ENCODE measurements at regions not wholly inside any gene's neighbourhood (a gene's known extent, or its start where the extent isn't known, plus 50 kb on each side); places are given as distances from the start of the nearest gene placed in this dataset.
A peak's percentile ranks its signal among the peaks of the same experiment; 100 is the strongest.
"Not testable (repeated sequence)": the region's sequence is repeated elsewhere in the genome, so short reads cannot be mapped to it uniquely, and the experiment has no call there.

DNA sequence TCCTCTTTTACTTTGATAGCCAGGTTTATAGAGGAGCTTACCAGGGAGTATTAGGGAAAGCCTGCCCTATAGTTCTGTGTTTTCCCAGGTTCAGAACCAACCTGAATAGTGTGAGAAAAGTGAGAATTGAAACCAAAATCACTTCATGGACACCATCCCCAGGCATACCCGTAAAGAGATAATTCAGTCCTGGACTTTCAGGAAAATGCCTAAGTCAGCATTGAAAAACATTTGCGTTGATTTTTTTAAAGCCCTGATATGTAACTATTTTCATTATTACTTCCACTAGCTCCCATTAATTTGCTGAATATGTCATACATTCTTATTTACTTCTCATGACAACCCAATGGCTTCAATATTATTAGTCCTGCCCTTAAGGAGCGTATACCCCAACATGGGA is 77.4 kb upstream of the TCF21 start:
- BruUV-seq (replicated peaks): no TSS peak
- in situ Hi-C loops (cut with MboI): no loop called here
- intact Hi-C loops (cut with micrococcal nuclease): no loop called here
- CTCF ChIA-PET (ENCODE audit: low intra/inter-chr PET ratio): no interaction called here
- no peak overlapping the region for H3K4me3 ChIP-seq
- H3K9me3 ChIP-seq (replicated peaks; ENCODE audit: control insufficient read depth, insufficient read depth, low read depth, low read length): no peaks in the 10 kb centered on the region
- no peaks in the 10 kb centered on the region for H4K20me1 ChIP-seq (replicated peaks; ENCODE audit: control insufficient read depth, insufficient read depth, low read length)
- 2% methylated on average over 3 of the region's 3 CpGs for WGBS (ENCODE audit: insufficient coverage, low coverage, missing lambda C conversion rate)
- TF ChIP-seq JUNB (CRISPR knock-in tag; conservative IDR thresholded peaks at IDR 0.05) (no peak), SLC30A9 (CRISPR knock-in tag; IDR thresholded peaks at IDR 0.05) (no peak), ESRRB (CRISPR knock-in tag; IDR thresholded peaks at IDR 0.05; ENCODE audit: borderline replicate concordance) (no peak)
- TF ChIP-seq, protein P1, sequence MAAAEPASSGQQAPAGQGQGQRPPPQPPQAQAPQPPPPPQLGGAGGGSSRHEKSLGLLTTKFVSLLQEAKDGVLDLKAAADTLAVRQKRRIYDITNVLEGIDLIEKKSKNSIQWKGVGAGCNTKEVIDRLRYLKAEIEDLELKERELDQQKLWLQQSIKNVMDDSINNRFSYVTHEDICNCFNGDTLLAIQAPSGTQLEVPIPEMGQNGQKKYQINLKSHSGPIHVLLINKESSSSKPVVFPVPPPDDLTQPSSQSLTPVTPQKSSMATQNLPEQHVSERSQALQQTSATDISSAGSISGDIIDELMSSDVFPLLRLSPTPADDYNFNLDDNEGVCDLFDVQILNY (CRISPR knock-in tag; IDR thresholded peaks at IDR 0.05): no peak
- no peak overlapping the region for H3K4me2 ChIP-seq (ENCODE audit: insufficient read depth, low read length)
- no peaks in the 10 kb centered on the region for H3K79me2 ChIP-seq (ENCODE audit: control insufficient read depth, insufficient read depth, low read length)
- H3K27me3 ChIP-seq (ENCODE audit: control insufficient read depth in 2 of 2, insufficient read depth in 2 of 2, low read length in 2 of 2): no peaks in the 10 kb centered on the region
- H3K4me1 ChIP-seq (replicated peaks in 1 of 2; ENCODE audit: control insufficient read depth in 2 of 2, insufficient read depth in 2 of 2, low read length in 2 of 2): no peaks in the 10 kb centered on the region
- H3K36me3 ChIP-seq (ENCODE audit: control insufficient read depth, insufficient read depth, low read length): no peaks in the 10 kb centered on the region
- no peak for ATAC-seq
- no peak for DNase-seq (ENCODE audit: extremely low read depth in 1 of 4, low spot score in 3 of 4)
- no peaks in the 10 kb centered on the region for H3K9me1 ChIP-seq (ENCODE audit: control insufficient read depth, insufficient read depth, low read length)
- H3K9ac ChIP-seq (ENCODE audit: insufficient read depth in 1 of 2, low read depth in 2 of 2, low read length in 2 of 2): no peak overlapping the region
- POLR2A ChIA-PET: interaction anchor here (1.0 kb wide), 1 partner anchor 11 kb away, joined by 4 read pairs; no protein-coding TSS in a partner anchor
- no peak for FAIRE-seq
- no peak overlapping the region for H3K27ac ChIP-seq (ENCODE audit: extremely low read depth, low read depth, low read length)
- no peak overlapping the region for H2AFZ ChIP-seq (ENCODE audit: low read depth, low read length)

DNA sequence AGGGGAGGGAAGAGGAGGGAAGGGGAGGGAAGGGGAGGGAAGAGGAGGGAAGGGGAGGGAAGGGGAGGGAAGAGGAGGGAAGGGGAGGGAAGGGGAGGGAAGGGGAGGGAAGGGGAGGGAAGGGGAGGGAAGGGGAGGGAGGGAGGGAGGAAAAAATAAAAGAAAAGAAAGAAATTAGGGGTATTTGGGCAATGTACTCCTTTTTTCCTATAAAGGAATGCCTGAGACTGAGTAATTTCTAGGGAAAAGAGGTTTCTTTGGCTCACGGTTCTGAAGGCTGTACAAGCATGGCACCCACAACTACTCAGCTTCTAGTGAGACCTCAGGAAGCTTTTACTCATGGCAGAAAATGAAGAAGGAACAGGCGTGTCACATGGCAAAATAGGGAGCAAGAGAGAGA is 76.5 kb upstream of the TCF21 start:
- H3K9ac ChIP-seq (ENCODE audit: insufficient read depth in 1 of 2, low read depth in 2 of 2, low read length in 2 of 2); intact Hi-C loops (cut with micrococcal nuclease); in situ Hi-C loops (cut with MboI); H3K4me3 ChIP-seq; H3K4me1 ChIP-seq (replicated peaks in 1 of 2; ENCODE audit: control insufficient read depth in 2 of 2, insufficient read depth in 2 of 2, low read length in 2 of 2); CTCF ChIA-PET (ENCODE audit: low intra/inter-chr PET ratio); H3K79me2 ChIP-seq (ENCODE audit: control insufficient read depth, insufficient read depth, low read length); H3K4me2 ChIP-seq (ENCODE audit: insufficient read depth, low read length); ATAC-seq; H3K9me3 ChIP-seq (replicated peaks; ENCODE audit: control insufficient read depth, insufficient read depth, low read depth, low read length); POLR2A ChIA-PET; H3K9me1 ChIP-seq (ENCODE audit: control insufficient read depth, insufficient read depth, low read length); BruUV-seq (replicated peaks); H2AFZ ChIP-seq (ENCODE audit: low read depth, low read length); FAIRE-seq; H3K27me3 ChIP-seq (ENCODE audit: control insufficient read depth in 2 of 2, insufficient read depth in 2 of 2, low read length in 2 of 2); H3K36me3 ChIP-seq (ENCODE audit: control insufficient read depth, insufficient read depth, low read length); H3K27ac ChIP-seq (ENCODE audit: extremely low read depth, low read depth, low read length); DNase-seq (ENCODE audit: extremely low read depth in 1 of 4, low spot score in 3 of 4); H4K20me1 ChIP-seq (replicated peaks; ENCODE audit: control insufficient read depth, insufficient read depth, low read length): not testable (repeated sequence)
- TF ChIP-seq HNRNPK (IDR thresholded peaks at IDR 0.05; ENCODE audit: low read depth, low read length, poor library complexity, severe bottlenecking): peak; percentile 83
- TF ChIP-seq PCBP1 (IDR thresholded peaks at IDR 0.05; ENCODE audit: low read depth, low read length, poor library complexity, severe bottlenecking): peak; percentile 55
- 0% methylated on average over 2 of the region's 2 CpGs for WGBS (ENCODE audit: insufficient coverage, low coverage, missing lambda C conversion rate)

Data from K562 (cell line).